Parathyroid adenoma (tissue), 2 donors: ENCODE measurements at regions not wholly inside any gene's neighbourhood (a gene's known extent, or its start where the extent isn't known, plus 50 kb on each side); places are given as distances from the start of the nearest gene placed in this dataset.

Experiments used
- H2AFZ ChIP-seq: fragments of 300-600 bp; sonication (generic); one replicate; pipeline ENCODE4 v1.7.0; 2017; ENCODE audit warnings: antibody characterized with exemption, mild to moderate bottlenecking
- H3K27ac ChIP-seq: fragments of 300-600 bp; sonication (generic); one replicate; pipeline ENCODE4 v1.7.0; 2017
- H3K27me3 ChIP-seq: fragments of 300-600 bp; sonication (generic); one replicate; pipeline ENCODE4 v1.7.0; 2017; ENCODE audit warnings: low read length; ENCODE audit not compliant: control insufficient read depth, insufficient read depth
- H3K36me3 ChIP-seq: fragments of 300-600 bp; sonication (generic); one replicate; pipeline ENCODE4 v1.7.0; 2017; ENCODE audit warnings: low read length; ENCODE audit not compliant: control insufficient read depth, insufficient read depth
- H3K4me1 ChIP-seq: fragments of 300-600 bp; sonication (generic); one replicate; pipeline ENCODE4 v1.7.0; 2017; ENCODE audit warnings: control low read depth
- H3K4me2 ChIP-seq: fragments of 300-600 bp; sonication (generic); one replicate; pipeline ENCODE4 v1.7.0; 2017; ENCODE audit warnings: low read length
- H3K4me3 ChIP-seq: fragments of 300-600 bp; sonication (generic); one replicate; pipeline ENCODE4 v1.7.0; 2017; ENCODE audit warnings: low read depth, low read length
- H3K79me2 ChIP-seq: fragments of 300-600 bp; sonication (generic); one replicate; pipeline ENCODE4 v1.7.0; 2017; ENCODE audit warnings: control low read depth
- H3K9ac ChIP-seq: fragments of 300-600 bp; sonication (generic); one replicate; pipeline ENCODE4 v1.7.0; 2017; ENCODE audit warnings: mild to moderate bottlenecking
- H3K9me3 ChIP-seq: fragments of 300-600 bp; sonication (generic); one replicate; pipeline ENCODE4 v1.7.0; 2017; ENCODE audit warnings: low read length; ENCODE audit not compliant: control insufficient read depth
- TF ChIP-seq, protein P1 (sequence below): fragments of 300-600 bp; sonication (generic); IDR thresholded peaks from one replicate; pipeline ENCODE4 v1.7.0; 2017; ENCODE audit warnings: antibody characterized with exemption, mild to moderate bottlenecking
- donor health status: primary hyperparathyroidism.

DNA sequence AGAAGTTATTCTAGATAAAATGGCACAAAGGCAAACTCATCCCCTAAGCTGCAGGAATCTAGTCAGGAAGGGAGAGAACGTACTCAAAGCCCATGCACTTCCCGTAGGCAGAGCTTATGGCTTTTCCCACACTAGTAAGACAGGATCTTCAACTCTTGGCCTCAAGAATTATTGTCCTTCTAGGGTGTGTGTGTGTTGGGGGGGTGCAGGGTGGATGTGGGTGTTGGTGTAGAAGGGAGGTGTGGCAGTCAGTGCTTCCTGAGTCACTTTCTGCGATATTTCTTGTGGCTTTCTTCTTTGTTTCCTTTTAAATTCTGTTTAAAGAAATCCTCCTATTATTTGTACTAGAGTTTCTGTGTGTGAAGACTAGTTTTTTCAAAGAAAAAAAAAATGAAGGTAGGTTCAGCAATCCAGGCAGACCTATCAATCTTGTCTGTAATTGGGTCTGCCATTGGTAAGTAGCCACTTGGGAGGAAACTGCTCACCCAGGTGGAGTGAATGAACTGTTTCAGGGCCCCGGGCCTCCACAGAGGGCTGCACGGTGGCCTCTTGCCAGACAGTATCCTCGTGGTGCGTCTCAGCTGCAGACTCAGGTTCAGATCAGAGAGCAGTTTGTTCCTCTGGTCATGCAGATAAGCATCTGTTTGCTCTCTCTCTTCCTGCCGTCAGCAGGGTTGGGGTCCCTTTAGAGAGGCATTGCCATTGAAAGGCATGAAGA is 131.9 kb downstream of the NPR3 start:
- H2AFZ ChIP-seq = no peak overlapping the region
- no peak overlapping the region for H3K4me2 ChIP-seq
- TF ChIP-seq, protein P1, sequence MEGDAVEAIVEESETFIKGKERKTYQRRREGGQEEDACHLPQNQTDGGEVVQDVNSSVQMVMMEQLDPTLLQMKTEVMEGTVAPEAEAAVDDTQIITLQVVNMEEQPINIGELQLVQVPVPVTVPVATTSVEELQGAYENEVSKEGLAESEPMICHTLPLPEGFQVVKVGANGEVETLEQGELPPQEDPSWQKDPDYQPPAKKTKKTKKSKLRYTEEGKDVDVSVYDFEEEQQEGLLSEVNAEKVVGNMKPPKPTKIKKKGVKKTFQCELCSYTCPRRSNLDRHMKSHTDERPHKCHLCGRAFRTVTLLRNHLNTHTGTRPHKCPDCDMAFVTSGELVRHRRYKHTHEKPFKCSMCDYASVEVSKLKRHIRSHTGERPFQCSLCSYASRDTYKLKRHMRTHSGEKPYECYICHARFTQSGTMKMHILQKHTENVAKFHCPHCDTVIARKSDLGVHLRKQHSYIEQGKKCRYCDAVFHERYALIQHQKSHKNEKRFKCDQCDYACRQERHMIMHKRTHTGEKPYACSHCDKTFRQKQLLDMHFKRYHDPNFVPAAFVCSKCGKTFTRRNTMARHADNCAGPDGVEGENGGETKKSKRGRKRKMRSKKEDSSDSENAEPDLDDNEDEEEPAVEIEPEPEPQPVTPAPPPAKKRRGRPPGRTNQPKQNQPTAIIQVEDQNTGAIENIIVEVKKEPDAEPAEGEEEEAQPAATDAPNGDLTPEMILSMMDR = no peak
- H3K4me1 ChIP-seq = no peaks in the 10 kb centered on the region
- H3K9ac ChIP-seq = no peak overlapping the region
- H3K27me3 ChIP-seq = no peaks in the 10 kb centered on the region
- no peak overlapping the region for H3K4me3 ChIP-seq
- H3K36me3 ChIP-seq = no peaks in the 10 kb centered on the region
- no peaks in the 10 kb centered on the region for H3K79me2 ChIP-seq
- no peaks in the 10 kb centered on the region for H3K9me3 ChIP-seq
- H3K27ac ChIP-seq = peak overlapping the region; percentile 18

DNA sequence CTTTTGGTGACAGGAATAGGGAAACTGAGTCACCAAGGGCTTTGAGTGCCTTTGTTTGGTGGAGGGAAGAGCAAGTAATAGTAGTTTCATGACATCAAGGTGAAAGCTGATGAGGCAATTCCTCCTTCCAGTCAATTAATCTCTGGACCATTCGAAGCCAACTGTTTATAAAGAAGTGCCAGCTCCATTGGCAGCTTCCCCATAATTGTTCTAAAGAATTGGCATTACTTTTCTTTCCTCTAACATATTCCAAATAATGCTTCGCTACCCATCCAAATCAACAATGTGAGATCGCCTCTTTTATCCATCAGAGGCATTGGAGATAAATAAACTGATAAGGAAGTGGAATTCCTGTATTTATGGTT is 132.4 kb downstream of the NPR3 start:
- Histone ChIP-seq H2AFZ (no peak overlapping the region), H3K79me2 (no peaks in the 10 kb centered on the region), H3K27ac (peak overlapping the region; percentile 18), H3K4me3 (no peak overlapping the region), H3K4me2 (no peak overlapping the region), H3K9me3 (no peaks in the 10 kb centered on the region), H3K9ac (no peak overlapping the region), H3K36me3 (no peaks in the 10 kb centered on the region), H3K4me1 (no peaks in the 10 kb centered on the region), H3K27me3 (no peaks in the 10 kb centered on the region)
- TF ChIP-seq, protein P1 = no peak

DNA sequence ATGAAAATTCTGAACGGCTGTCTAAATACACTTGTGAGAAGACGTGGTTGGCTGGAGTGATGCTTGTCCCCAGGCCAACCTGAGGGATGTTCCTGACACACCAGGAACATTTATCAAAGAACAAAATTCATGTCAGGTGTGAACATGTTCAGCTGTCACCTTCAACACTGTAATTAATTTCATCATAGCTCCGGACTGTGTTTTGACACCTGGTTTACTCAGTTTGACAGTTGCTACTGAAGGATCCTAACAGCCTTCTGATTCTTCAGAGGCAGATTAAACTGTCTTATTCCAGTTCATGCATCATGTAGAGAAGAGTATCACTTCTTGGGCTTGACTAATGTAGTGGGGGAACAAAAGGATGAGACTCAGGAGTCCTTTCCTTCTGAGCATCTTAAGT is 134.1 kb downstream of the NPR3 start:
- no peaks in the 10 kb centered on the region for H3K79me2 ChIP-seq
- TF ChIP-seq, protein P1 = no peak
- no peak overlapping the region for H3K4me2 ChIP-seq
- H3K27ac ChIP-seq = no peak overlapping the region
- no peak overlapping the region for H3K9ac ChIP-seq
- H3K9me3 ChIP-seq = no peaks in the 10 kb centered on the region
- no peaks in the 10 kb centered on the region for H3K36me3 ChIP-seq
- no peaks in the 10 kb centered on the region for H3K4me1 ChIP-seq
- no peak overlapping the region for H2AFZ ChIP-seq
- no peaks in the 10 kb centered on the region for H3K27me3 ChIP-seq
- no peak overlapping the region for H3K4me3 ChIP-seq

DNA sequence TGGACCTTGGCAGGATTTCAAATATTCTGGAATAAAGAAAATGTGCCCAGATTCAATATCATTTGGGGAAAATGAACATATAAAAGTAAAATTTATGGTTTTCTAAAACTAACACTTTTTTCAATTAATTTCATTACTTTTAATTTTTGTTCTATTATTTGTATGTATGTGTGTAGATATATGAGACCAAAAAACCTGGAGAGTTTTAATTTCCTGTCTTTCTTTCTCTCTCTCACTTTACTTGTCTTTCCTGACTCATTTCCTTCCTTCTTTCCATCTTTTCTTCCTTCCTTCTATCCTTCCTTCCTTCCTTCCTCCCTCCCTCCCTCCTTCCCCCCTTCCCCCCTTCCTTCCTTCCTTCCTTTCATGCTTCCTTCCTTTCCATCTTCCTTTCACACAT is 137.0 kb downstream of the NPR3 start:
- Histone ChIP-seq H3K79me2 (no peaks in the 10 kb centered on the region), H3K4me3 (no peak overlapping the region), H3K27me3 (no peaks in the 10 kb centered on the region), H3K36me3 (no peaks in the 10 kb centered on the region), H3K9ac (no peak overlapping the region), H3K9me3 (no peaks in the 10 kb centered on the region), H3K4me2 (no peak overlapping the region), H2AFZ (no peak overlapping the region), H3K4me1 (no peaks in the 10 kb centered on the region), H3K27ac (no peak overlapping the region)
- TF ChIP-seq, protein P1 = no peak

DNA sequence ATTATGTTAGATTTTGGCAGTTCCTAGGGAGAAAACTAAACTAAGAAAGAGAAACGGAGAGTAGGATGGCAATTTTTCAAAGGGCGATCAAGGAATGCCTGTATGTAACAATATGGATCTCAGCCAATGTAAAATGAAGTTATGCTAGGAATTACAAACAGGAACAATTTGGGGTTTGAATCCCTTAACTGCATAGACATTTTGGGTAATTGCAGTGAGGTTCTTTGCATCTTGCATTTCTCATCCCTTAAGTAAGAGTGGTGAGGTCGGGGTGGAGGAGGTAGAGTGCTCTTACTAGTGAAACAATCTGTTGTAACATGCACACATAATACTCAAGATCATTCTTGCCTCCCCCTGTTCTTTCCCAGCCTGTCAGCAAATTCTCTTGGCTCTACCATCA is 137.6 kb downstream of the NPR3 start:
- no peak overlapping the region for H2AFZ ChIP-seq
- no peaks in the 10 kb centered on the region for H3K36me3 ChIP-seq
- no peak overlapping the region for H3K4me2 ChIP-seq
- H3K4me3 ChIP-seq = no peak overlapping the region
- TF ChIP-seq, protein P1 = no peak
- H3K27ac ChIP-seq = no peak overlapping the region
- H3K4me1 ChIP-seq = no peaks in the 10 kb centered on the region
- no peaks in the 10 kb centered on the region for H3K9me3 ChIP-seq
- no peak overlapping the region for H3K9ac ChIP-seq
- H3K27me3 ChIP-seq = no peaks in the 10 kb centered on the region
- H3K79me2 ChIP-seq = no peaks in the 10 kb centered on the region
